AG04450 (cell line): ENCODE measurements at regions not wholly inside any gene's neighbourhood (a gene's known extent, or its start where the extent isn't known, plus 50 kb on each side); places are given as distances from the start of the nearest gene placed in this dataset.

Experiments used
- CTCF ChIA-PET: fragments of 300-600, 350-600 bp; formaldehyde crosslinking; extraction: SDS; loops from one replicate; lab custom pipeline; 2022; ENCODE audit warnings: antibody characterized with exemption, inconsistent platforms; lab: Charles Lee
- POLR2A ChIA-PET: fragments of 350-600 bp; formaldehyde crosslinking; extraction: SDS; loops from one replicate; lab custom pipeline; 2021; ENCODE audit warnings: antibody characterized with exemption, inconsistent platforms; lab: Yijun Ruan, JAX
- DNase-seq: peaks from one replicate; pipeline ENCODE4 v3.0.0-alpha.2; 2011; ENCODE audit warnings: low read depth, low spot score
- H3K27ac ChIP-seq: one replicate; pipeline ENCODE4 v1.5.1; 2012; ENCODE audit warnings: low read depth, low read length, control low read depth
- H3K27me3 ChIP-seq: one replicate; pipeline ENCODE4 v1.6.0; 2012; ENCODE audit warnings: low read length; ENCODE audit not compliant: control insufficient read depth, insufficient read depth
- H3K4me3 ChIP-seq: 2 replicates; pipeline ENCODE4 v1.5.1; 2011; ENCODE audit warnings: mild to moderate bottlenecking, low read depth, low read length, control low read depth
- H3K9me3 ChIP-seq: 2 replicates; pipeline ENCODE4 v1.5.1; 2012; ENCODE audit warnings: low read length; ENCODE audit not compliant: control insufficient read depth, insufficient read depth
- TF ChIP-seq, protein P1 (sequence below): IDR thresholded peaks from 2 replicates; pipeline ENCODE4 v1.5.1; 2011; ENCODE audit warnings: low read depth, low read length, control low read depth, inconsistent platforms

DNA sequence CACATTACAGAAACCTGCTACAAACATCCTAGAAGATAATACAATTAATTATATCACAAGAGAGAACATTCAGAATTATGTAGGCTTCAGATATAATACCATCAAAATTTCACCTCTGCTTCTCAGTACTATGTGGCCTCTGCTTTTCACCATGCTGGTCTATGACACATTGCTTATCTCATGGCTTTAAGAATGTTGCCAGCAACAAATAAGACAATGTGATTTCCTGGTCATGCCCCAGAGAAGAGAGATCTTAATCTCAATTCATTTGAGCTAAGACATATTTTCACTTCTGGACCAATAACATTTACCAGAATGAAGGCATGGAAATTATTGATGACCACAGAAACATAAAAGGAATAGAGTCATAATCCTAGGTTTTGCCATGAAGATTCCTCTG is 1233.4 kb upstream of the ADGRL3 start:
- ChIA-PET CTCF (no interaction called here), POLR2A (no interaction called here)
- Histone ChIP-seq H3K4me3 (no peak overlapping the region), H3K9me3 (peaks cover 8% of the 10 kb centered on the region; the same call in 1 of the 2 replicates), H3K27me3 (no peaks in the 10 kb centered on the region), H3K27ac (no peak overlapping the region)
- DNase-seq, result no peak
- TF ChIP-seq, protein P1, sequence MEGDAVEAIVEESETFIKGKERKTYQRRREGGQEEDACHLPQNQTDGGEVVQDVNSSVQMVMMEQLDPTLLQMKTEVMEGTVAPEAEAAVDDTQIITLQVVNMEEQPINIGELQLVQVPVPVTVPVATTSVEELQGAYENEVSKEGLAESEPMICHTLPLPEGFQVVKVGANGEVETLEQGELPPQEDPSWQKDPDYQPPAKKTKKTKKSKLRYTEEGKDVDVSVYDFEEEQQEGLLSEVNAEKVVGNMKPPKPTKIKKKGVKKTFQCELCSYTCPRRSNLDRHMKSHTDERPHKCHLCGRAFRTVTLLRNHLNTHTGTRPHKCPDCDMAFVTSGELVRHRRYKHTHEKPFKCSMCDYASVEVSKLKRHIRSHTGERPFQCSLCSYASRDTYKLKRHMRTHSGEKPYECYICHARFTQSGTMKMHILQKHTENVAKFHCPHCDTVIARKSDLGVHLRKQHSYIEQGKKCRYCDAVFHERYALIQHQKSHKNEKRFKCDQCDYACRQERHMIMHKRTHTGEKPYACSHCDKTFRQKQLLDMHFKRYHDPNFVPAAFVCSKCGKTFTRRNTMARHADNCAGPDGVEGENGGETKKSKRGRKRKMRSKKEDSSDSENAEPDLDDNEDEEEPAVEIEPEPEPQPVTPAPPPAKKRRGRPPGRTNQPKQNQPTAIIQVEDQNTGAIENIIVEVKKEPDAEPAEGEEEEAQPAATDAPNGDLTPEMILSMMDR, result no peak

DNA sequence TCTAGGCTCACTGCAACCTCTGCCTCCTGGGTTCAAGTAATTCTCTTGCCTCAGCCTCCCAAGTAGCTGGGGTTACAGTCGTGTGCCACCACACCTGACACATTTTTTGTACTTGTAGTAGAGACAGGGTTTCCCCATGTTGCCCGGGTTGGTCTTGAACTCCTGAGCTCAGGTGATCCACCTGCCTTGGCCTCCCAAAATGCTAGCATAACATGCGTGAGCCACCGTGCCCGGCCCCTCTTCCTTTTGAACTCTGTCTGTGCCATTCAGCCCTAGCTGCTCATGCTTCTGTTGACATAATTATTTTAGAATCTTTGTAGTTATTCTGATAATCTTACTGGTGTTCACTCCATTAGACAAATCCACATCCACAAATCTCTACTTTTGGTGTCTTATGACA is 1231.3 kb upstream of the ADGRL3 start:
- TF ChIP-seq, protein P1, result no peak
- ChIA-PET POLR2A (no interaction called here), CTCF (no interaction called here)
- Histone ChIP-seq H3K27me3 (no peaks in the 10 kb centered on the region), H3K27ac (no peak overlapping the region), H3K9me3 (peaks cover 8% of the 10 kb centered on the region; the same call in 1 of the 2 replicates), H3K4me3 (no peak overlapping the region)
- no peak for DNase-seq

DNA sequence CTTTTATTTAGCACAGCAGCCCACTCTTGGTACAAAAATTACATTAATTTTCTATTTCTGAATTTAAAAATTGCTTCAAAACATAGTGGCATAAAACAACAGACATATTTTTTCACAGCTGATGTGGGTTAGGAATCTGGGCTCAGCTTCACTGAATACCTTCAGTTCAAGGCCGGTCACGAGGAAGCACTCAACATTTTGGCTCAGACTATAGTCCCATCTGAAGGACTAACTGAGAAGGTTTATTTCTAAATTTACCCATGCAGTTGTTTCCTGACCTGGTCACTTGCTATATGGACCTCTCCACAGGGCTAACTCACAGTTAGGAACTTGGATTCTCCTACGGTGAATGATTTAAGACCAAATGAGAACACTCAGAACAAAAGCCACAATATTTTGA is 1230.2 kb upstream of the ADGRL3 start:
- DNase-seq, result no peak
- ChIA-PET CTCF (no interaction called here), POLR2A (no interaction called here)
- Histone ChIP-seq H3K27ac (no peak overlapping the region), H3K27me3 (no peaks in the 10 kb centered on the region), H3K9me3 (peaks cover 3% of the 10 kb centered on the region; the same call in 1 of the 2 replicates), H3K4me3 (no peak overlapping the region)
- TF ChIP-seq, protein P1, result no peak

DNA sequence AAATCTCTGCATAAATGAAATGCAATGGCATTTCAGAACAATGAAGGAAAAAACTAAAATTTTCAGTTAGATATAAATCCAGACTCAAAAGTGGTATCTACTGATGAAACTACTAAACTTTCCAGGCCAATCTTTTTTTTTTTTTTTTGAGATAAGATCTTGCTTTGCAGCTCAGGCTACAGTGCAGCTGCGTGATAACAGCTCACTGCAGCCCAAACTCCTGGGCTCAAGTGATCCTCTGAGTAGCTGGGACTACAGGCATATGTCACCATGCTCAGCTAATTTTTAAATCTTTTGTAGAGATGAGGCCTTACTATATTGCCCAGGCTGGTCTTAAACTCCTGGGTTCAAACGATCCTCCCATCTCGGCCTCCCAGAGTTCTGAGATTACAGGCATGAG is 1228.2 kb upstream of the ADGRL3 start:
- TF ChIP-seq, protein P1, result no peak
- Histone ChIP-seq H3K27ac (no peak overlapping the region), H3K4me3 (no peak overlapping the region), H3K9me3 (peaks cover 3% of the 10 kb centered on the region; the same call in 1 of the 2 replicates), H3K27me3 (no peaks in the 10 kb centered on the region)
- no peak for DNase-seq
- ChIA-PET POLR2A (no interaction called here), CTCF (no interaction called here)

DNA sequence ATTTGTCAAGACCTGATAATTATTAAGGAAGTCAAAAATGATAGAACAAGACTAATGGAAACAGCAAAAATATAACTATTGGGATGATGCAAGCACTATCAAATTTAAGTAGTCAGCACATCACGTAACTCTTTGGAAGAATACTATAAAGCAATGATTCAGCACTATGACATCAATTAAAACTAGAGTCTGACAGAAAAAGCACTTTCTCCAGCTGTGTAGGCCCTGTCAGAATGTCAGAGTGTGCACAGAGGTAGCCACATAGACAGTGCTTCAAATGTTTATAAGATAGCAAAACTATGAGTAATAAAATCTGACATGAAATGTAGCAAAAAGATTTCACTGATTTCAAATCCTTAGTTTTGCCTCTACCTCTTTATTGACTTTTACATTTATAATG is 1226.6 kb upstream of the ADGRL3 start:
- H3K4me3 ChIP-seq, result no peak overlapping the region
- no peak overlapping the region for H3K27ac ChIP-seq
- ChIA-PET CTCF (no interaction called here), POLR2A (no interaction called here)
- TF ChIP-seq, protein P1, result no peak
- no peaks in the 10 kb centered on the region for H3K27me3 ChIP-seq
- H3K9me3 ChIP-seq, result peaks cover 3% of the 10 kb centered on the region; the same call in 1 of the 2 replicates
- no peak for DNase-seq
